ENCODE measurements at regions not wholly inside any gene's neighbourhood (a gene's known extent, or its start where the extent isn't known, plus 50 kb on each side); places are given as distances from the start of the nearest gene placed in this dataset.
A peak's percentile ranks its signal among the peaks of the same experiment; 100 is the strongest.

DNA sequence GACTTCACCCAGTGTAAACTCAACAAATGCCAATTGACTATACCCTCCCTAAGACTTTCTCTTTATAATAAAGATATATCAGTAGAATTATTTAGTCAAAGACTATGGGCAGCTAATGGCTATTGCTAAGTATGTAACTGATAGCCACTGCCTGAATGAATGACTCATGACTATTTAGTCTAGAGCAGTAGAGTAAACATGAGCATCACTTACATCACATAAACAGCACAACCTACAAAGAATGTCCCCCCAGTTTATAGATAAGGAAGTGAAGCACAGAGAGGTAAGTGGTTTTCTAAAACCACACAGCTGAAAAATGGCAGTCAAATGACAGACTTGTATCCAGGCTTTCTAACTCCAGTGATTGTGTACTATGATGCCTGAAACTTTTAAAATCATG lies 507.0 kb downstream of the PPARGC1A start:
- Mint-ChIP-seq H3K9me3 (ENCODE audit: unreplicated experiment) (peaks cover 1% of the 10 kb centered on the region), H3K27ac (ENCODE audit: unreplicated experiment) (no peak overlapping the region), H3K36me3 (ENCODE audit: unreplicated experiment) (no peaks in the 10 kb centered on the region), H3K27me3 (ENCODE audit: unreplicated experiment) (no peaks in the 10 kb centered on the region), H3K4me3 (ENCODE audit: unreplicated experiment) (no peak overlapping the region), H3K4me1 (ENCODE audit: low read depth, unreplicated experiment) (no peaks in the 10 kb centered on the region)
- TF ChIP-seq, protein P1, sequence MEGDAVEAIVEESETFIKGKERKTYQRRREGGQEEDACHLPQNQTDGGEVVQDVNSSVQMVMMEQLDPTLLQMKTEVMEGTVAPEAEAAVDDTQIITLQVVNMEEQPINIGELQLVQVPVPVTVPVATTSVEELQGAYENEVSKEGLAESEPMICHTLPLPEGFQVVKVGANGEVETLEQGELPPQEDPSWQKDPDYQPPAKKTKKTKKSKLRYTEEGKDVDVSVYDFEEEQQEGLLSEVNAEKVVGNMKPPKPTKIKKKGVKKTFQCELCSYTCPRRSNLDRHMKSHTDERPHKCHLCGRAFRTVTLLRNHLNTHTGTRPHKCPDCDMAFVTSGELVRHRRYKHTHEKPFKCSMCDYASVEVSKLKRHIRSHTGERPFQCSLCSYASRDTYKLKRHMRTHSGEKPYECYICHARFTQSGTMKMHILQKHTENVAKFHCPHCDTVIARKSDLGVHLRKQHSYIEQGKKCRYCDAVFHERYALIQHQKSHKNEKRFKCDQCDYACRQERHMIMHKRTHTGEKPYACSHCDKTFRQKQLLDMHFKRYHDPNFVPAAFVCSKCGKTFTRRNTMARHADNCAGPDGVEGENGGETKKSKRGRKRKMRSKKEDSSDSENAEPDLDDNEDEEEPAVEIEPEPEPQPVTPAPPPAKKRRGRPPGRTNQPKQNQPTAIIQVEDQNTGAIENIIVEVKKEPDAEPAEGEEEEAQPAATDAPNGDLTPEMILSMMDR (IDR thresholded peaks at IDR 0.05; ENCODE audit: partially characterized antibody, unreplicated experiment): no peak
- DNase-seq: no peak

GRCh38 chr4:23374259-23374658 lies 515.6 kb downstream of the PPARGC1A start:
- Mint-ChIP-seq H3K27me3 (ENCODE audit: unreplicated experiment) (peaks cover 3% of the 10 kb centered on the region), H3K4me3 (ENCODE audit: unreplicated experiment) (no peak overlapping the region), H3K9me3 (ENCODE audit: unreplicated experiment) (peaks cover 3% of the 10 kb centered on the region), H3K36me3 (ENCODE audit: unreplicated experiment) (no peaks in the 10 kb centered on the region), H3K4me1 (ENCODE audit: low read depth, unreplicated experiment) (peaks cover 30% of the 10 kb centered on the region), H3K27ac (ENCODE audit: unreplicated experiment) (no peak overlapping the region)
- no peak for DNase-seq
- TF ChIP-seq, protein P1 (IDR thresholded peaks at IDR 0.05; ENCODE audit: partially characterized antibody, unreplicated experiment): no peak

GRCh38 chr4:23373261-23373660 lies 516.6 kb downstream of the PPARGC1A start:
- Mint-ChIP-seq H3K4me1 (ENCODE audit: low read depth, unreplicated experiment) (peaks cover 37% of the 10 kb centered on the region), H3K4me3 (ENCODE audit: unreplicated experiment) (no peak overlapping the region), H3K27ac (ENCODE audit: unreplicated experiment) (peak overlapping the region; percentile 7), H3K9me3 (ENCODE audit: unreplicated experiment) (peaks cover 3% of the 10 kb centered on the region), H3K27me3 (ENCODE audit: unreplicated experiment) (peaks cover 3% of the 10 kb centered on the region), H3K36me3 (ENCODE audit: unreplicated experiment) (no peaks in the 10 kb centered on the region)
- DNase-seq: no peak
- TF ChIP-seq, protein P1 (IDR thresholded peaks at IDR 0.05; ENCODE audit: partially characterized antibody, unreplicated experiment): no peak

DNA sequence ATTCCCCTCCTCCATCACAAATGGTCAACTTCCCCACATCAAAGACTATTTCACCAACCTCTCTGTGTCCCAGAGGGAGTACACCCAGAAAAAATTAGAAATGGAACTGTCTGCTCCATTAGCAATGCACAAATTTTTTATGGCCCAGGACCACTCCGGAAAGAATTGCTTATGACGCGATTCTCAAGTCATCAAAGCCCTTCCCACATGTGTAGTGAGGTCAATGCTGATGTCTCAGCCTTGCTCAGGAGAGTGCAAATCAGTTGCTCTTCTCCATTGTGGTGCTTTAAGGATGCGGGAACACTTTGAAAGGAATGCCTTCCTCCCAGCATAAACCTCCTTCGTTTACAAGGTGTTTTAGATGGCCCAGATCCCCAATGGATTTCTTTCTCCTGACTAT lies 518.3 kb downstream of the PPARGC1A start:
- H3K36me3 Mint-ChIP-seq (ENCODE audit: unreplicated experiment): no peaks in the 10 kb centered on the region
- no peak for DNase-seq
- H3K27ac Mint-ChIP-seq (ENCODE audit: unreplicated experiment): peak overlapping the region; percentile 81
- TF ChIP-seq, protein P1 (IDR thresholded peaks at IDR 0.05; ENCODE audit: partially characterized antibody, unreplicated experiment): no peak
- H3K4me3 Mint-ChIP-seq (ENCODE audit: unreplicated experiment): no peak overlapping the region
- peaks cover 3% of the 10 kb centered on the region for H3K9me3 Mint-ChIP-seq (ENCODE audit: unreplicated experiment)
- H3K4me1 Mint-ChIP-seq (ENCODE audit: low read depth, unreplicated experiment): peaks cover 30% of the 10 kb centered on the region
- peaks cover 3% of the 10 kb centered on the region for H3K27me3 Mint-ChIP-seq (ENCODE audit: unreplicated experiment)

DNA sequence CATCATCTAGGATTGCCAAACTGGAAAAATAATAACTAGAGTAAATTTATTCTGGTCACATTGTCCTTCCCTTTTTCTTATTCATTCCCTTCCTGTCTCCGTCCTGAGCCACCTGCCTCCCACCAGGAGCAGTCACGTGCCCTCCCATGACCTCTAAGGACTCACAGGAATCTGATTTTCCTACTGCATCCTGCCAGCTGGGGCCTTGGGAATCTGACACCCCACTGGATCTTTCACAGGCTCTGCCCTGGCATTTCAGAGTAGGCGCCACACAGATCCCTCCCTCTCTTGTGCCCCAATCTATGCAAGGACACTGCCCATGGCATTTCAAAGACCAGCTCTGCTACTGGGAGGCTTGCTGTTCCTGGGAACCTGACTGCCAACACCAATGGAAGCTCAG lies 520.5 kb downstream of the PPARGC1A start:
- TF ChIP-seq, protein P1 (IDR thresholded peaks at IDR 0.05; ENCODE audit: partially characterized antibody, unreplicated experiment): no peak
- no peak for DNase-seq
- H3K27me3 Mint-ChIP-seq (ENCODE audit: unreplicated experiment): peaks cover 3% of the 10 kb centered on the region
- H3K9me3 Mint-ChIP-seq (ENCODE audit: unreplicated experiment): peaks cover 3% of the 10 kb centered on the region
- H3K4me3 Mint-ChIP-seq (ENCODE audit: unreplicated experiment): no peak overlapping the region
- peak overlapping the region; percentile 48 for H3K27ac Mint-ChIP-seq (ENCODE audit: unreplicated experiment)
- peaks cover 30% of the 10 kb centered on the region for H3K4me1 Mint-ChIP-seq (ENCODE audit: low read depth, unreplicated experiment)
- H3K36me3 Mint-ChIP-seq (ENCODE audit: unreplicated experiment): no peaks in the 10 kb centered on the region
